Lower lobe of right lung (tissue), 2 donors: ENCODE measurements at regions not wholly inside any gene's neighbourhood (a gene's known extent, or its start where the extent isn't known, plus 50 kb on each side); places are given as distances from the start of the nearest gene placed in this dataset.

Source experiments
- ATAC-seq, 2 donors: fragments of 200-7000 bp; cut with Tn5 transposase; one replicate each; pipeline ENCODE4 v1.9.1; 2020 to 2022; ENCODE audit warnings: mild to moderate bottlenecking in 2 of 2, moderate library complexity in 2 of 2
- DNase-seq: peaks from one replicate; pipeline ENCODE4 v3.0.0-alpha.2; 2020
- H3K27ac ChIP-seq: fragments of 200-600 bp; one replicate; pipeline ENCODE4 v1.8.0; 2022
- H3K27me3 ChIP-seq: fragments of 200-600 bp; one replicate; pipeline ENCODE4 v1.8.0; 2022; ENCODE audit warnings: low read depth
- H3K36me3 ChIP-seq: fragments of 200-600 bp; one replicate; pipeline ENCODE4 v1.8.0; 2022; ENCODE audit warnings: mild to moderate bottlenecking
- H3K4me1 ChIP-seq: fragments of 200-600 bp; one replicate; pipeline ENCODE4 v1.8.0; 2022
- H3K4me3 ChIP-seq: fragments of 200-600 bp; one replicate; pipeline ENCODE4 v1.8.0; 2022; ENCODE audit warnings: mild to moderate bottlenecking
- H3K9me3 ChIP-seq: fragments of 200-600 bp; one replicate; pipeline ENCODE4 v1.8.0; 2022
- intact Hi-C: fragments of 100-400 bp; cut with DNase I; formaldehyde crosslinking; loops from one replicate; pipeline ENCODE4 v1.11.0; 2022
- TF ChIP-seq, protein P1 (sequence below): fragments of 200-600 bp; IDR thresholded peaks from one replicate; pipeline ENCODE4 v1.8.0; 2022; ENCODE audit warnings: antibody characterized with exemption, mild to moderate bottlenecking
- donor health status: DM: no; HTN: yes; CAD: no; lungs with severe emphysema.

DNA sequence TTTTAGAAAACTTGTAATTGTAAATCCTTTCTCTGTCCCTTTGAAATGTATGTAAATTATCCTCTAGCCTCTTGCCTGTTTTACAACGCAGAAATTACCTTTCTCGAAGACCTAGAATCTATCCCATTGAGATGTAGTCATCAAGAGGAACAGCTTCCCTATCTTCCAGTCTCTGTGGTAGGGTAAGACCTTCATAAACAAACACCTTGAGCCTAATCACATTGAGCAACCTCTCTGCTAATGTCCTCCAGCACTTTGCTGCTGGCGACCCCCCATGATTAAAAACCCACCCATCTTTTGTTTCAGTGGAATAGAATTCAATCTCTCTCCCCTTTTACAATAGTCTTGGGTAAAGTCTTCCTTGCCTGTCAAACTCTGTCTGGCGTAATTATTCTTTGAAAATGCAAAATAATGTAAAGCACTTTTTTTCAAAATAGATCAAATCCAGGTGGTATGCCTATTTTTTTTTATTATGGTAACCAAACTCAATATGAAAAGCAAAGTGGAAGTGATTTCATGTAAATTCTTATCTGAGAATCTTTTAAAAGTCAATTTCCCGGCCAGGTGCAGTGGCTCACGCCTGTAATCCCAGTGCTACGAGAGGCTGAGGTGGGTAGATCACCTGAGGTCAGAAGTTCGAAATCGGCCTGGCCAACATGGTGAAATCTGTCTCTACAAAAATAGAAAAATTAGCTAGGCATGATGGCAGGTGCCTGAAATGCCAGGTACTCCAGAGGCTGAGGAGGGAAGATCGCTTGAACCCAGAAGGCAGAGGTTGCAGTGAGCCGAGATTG is 237.9 kb downstream of the GRXCR1 start:
- intact Hi-C loops: loop anchor here (10.0 kb wide), 1 partner anchor 1494 kb away; no protein-coding TSS in a partner anchor
- Histone ChIP-seq H3K27ac (no peak overlapping the region), H3K9me3 (no peaks in the 10 kb centered on the region), H3K4me3 (no peak overlapping the region), H3K36me3 (no peaks in the 10 kb centered on the region), H3K4me1 (no peaks in the 10 kb centered on the region), H3K27me3 (no peaks in the 10 kb centered on the region)
- TF ChIP-seq, protein P1, sequence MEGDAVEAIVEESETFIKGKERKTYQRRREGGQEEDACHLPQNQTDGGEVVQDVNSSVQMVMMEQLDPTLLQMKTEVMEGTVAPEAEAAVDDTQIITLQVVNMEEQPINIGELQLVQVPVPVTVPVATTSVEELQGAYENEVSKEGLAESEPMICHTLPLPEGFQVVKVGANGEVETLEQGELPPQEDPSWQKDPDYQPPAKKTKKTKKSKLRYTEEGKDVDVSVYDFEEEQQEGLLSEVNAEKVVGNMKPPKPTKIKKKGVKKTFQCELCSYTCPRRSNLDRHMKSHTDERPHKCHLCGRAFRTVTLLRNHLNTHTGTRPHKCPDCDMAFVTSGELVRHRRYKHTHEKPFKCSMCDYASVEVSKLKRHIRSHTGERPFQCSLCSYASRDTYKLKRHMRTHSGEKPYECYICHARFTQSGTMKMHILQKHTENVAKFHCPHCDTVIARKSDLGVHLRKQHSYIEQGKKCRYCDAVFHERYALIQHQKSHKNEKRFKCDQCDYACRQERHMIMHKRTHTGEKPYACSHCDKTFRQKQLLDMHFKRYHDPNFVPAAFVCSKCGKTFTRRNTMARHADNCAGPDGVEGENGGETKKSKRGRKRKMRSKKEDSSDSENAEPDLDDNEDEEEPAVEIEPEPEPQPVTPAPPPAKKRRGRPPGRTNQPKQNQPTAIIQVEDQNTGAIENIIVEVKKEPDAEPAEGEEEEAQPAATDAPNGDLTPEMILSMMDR: no peak
- ATAC-seq: no peak
- DNase-seq: no peak

DNA sequence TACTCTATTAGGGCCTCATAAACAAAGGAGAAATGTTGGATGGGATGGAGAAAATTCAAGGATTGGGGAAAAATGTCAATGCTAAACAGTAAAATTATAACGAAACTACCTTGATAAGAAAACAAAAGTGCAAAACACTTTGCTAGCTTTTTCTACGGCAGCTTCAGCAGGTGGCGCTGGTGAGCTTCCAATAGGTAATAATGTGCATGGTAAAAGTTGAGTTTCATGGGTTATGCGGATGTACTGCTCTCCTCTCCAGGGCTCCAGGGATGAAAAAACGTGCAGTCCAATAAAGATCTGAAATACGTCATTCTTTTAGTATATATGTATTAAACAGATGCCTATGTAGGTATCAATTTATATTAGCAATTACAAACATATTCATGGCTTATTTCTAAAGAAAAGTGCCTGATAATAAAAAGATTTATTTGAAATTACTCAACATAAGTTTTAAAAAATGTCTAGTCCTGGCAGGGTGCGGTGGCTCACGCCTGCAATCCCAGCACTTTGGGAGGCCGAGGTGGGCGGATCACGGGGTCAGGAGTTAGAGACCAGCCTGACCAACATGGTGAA is 239.6 kb downstream of the GRXCR1 start:
- ATAC-seq (peak in 1 of 2 donors; percentile 54), DNase-seq (peak; percentile 48)
- TF ChIP-seq, protein P1: peak; percentile 60
- no peaks in the 10 kb centered on the region for H3K9me3 ChIP-seq
- no peaks in the 10 kb centered on the region for H3K36me3 ChIP-seq
- H3K4me3 ChIP-seq: no peak overlapping the region
- no peaks in the 10 kb centered on the region for H3K27me3 ChIP-seq
- intact Hi-C loops: loop anchor here (10.0 kb wide), 1 partner anchor 1493 kb away; no protein-coding TSS in a partner anchor
- H3K27ac ChIP-seq: no peak overlapping the region
- H3K4me1 ChIP-seq: no peaks in the 10 kb centered on the region

DNA sequence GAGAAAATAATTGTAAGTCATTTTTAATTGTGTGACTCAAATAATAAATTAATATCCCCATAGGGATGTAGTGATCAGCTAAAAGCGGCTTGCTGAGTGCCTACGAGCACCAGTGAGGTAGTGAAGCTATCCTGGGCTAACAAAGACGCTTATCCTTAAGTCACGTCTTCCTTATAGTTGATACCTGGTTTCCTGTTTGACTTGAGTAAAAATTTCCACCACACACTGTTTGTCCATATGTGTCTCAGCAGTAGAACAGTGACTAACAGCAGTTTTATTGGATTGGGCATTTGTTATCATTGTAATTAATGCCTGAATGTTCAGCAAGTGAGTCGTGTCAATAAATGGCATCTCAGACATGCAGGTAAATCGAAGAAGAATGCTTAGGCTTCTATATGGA is 241.1 kb downstream of the GRXCR1 start:
- Histone ChIP-seq H3K4me3 (no peak overlapping the region), H3K36me3 (no peaks in the 10 kb centered on the region), H3K27ac (no peak overlapping the region), H3K27me3 (no peaks in the 10 kb centered on the region), H3K9me3 (no peaks in the 10 kb centered on the region), H3K4me1 (no peaks in the 10 kb centered on the region)
- intact Hi-C loops: loop anchor here (10.0 kb wide), 1 partner anchor 1491 kb away; no protein-coding TSS in a partner anchor
- no peak for DNase-seq
- no peak for ATAC-seq
- TF ChIP-seq, protein P1: no peak

DNA sequence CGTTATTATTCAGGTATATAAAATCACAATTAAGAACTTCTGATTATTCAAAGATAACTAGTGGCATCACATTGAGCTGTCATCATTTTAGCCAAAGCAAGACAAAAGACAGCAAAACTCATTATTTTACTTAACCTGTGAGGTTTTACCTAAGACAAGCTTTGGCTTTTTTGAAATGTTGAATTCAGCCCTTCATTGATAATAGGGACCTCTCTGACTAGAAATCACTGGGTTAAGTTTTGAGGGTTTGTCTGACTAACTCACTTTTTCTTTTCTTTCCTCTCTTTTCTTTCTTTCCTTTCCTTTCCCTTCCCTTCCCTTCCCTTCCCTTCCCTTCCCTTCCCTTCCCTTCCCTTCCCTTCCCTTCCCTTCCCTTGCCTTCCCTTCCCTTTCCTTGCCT is 244.2 kb downstream of the GRXCR1 start:
- intact Hi-C loops: loop anchor here (10.0 kb wide), 1 partner anchor 1488 kb away; no protein-coding TSS in a partner anchor
- no peaks in the 10 kb centered on the region for H3K27me3 ChIP-seq
- no peak overlapping the region for H3K4me3 ChIP-seq
- ATAC-seq (no peak), DNase-seq (no peak)
- no peaks in the 10 kb centered on the region for H3K36me3 ChIP-seq
- H3K9me3 ChIP-seq: no peaks in the 10 kb centered on the region
- H3K4me1 ChIP-seq: no peaks in the 10 kb centered on the region
- TF ChIP-seq, protein P1: no peak
- H3K27ac ChIP-seq: no peak overlapping the region

DNA sequence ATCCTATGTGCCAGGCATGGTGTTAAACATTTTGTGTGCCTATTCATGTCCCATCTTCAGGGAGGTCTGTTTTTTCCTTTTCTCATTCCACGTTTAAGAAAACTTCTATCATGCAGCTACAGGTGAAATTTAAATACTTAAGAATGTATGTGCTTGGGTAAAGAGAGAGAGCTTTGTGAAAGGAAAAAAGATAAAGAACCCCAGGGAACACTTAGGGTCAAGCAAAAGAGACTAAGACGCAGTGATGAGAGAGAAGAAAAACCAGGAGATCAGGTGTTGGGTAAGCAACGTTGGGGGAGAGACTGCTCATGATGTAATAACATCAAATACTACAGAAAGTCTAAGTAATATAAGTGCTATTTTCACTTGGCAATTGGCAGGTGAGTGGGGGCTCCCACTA is 253.7 kb downstream of the GRXCR1 start:
- ATAC-seq (no peak), DNase-seq (no peak)
- intact Hi-C loops: no loop called here
- no peaks in the 10 kb centered on the region for H3K27me3 ChIP-seq
- no peak overlapping the region for H3K27ac ChIP-seq
- H3K4me1 ChIP-seq: no peaks in the 10 kb centered on the region
- H3K9me3 ChIP-seq: no peaks in the 10 kb centered on the region
- no peak overlapping the region for H3K4me3 ChIP-seq
- TF ChIP-seq, protein P1: no peak
- no peaks in the 10 kb centered on the region for H3K36me3 ChIP-seq
